ENCODE measurements at regions not wholly inside any gene's neighbourhood (a gene's known extent, or its start where the extent isn't known, plus 50 kb on each side); places are given as distances from the start of the nearest gene placed in this dataset.

DNA sequence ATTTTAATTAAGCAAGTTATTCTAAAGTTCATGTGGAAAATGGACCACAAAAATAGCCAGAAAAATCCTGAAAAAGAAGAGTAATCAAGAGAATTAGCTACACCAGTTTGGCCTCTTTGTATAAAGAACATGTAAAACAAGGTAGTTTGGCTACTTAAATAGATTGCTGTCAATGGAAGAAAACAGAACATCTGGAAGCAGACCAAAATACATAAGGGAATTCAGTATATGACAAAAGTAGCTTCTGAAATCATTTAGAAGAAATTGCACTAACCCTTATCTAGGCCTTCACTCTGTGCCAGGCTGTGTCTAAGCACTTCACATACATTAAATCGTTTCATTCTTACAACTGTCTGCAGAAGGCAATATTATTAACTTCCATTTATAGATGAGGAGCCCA lies 156.6 kb downstream of the PRDM6 start:
- no peaks in the 10 kb centered on the region for H3K9me3 ChIP-seq (ENCODE audit: low read length)
- H3K79me2 ChIP-seq (ENCODE audit: insufficient read depth, low read length), result no peaks in the 10 kb centered on the region
- no peak overlapping the region for H3K4me2 ChIP-seq (ENCODE audit: low read depth, low read length)
- H3K4me3 ChIP-seq (replicated peaks in 1 of 3; ENCODE audit: insufficient read depth in 1 of 3, low read depth in 2 of 3, low read length in 3 of 3), result no peak overlapping the region
- POLR2A ChIA-PET, result no interaction called here
- BruUV-seq (replicated peaks), result no TSS peak
- no peaks in the 10 kb centered on the region for H3K27me3 ChIP-seq (ENCODE audit: control insufficient read depth in 1 of 2, insufficient read depth in 2 of 2, low read length in 2 of 2)
- FAIRE-seq (no peak), DNase-seq (ENCODE audit: low spot score) (no peak), ATAC-seq (no peak)
- CTCF ChIA-PET (ENCODE audit: low intra/inter-chr PET ratio, low total read pairs), result no interaction called here
- H3K4me1 ChIP-seq (ENCODE audit: insufficient read depth, low read length), result no peaks in the 10 kb centered on the region
- 0% methylated on average over 1 of the region's 1 CpG for WGBS (ENCODE audit: low lambda C conversion rate)
- intact Hi-C loops (cut with micrococcal nuclease; ENCODE audit: unreplicated experiment) (no loop called here), in situ Hi-C loops (cut with HindIII; ENCODE audit: extremely low pct_ligation_motif_present, low pct_unique_long_range_greater_than_20kb) (no loop called here)
- H3K36me3 ChIP-seq (replicated peaks in 1 of 2; ENCODE audit: control insufficient read depth in 1 of 2, insufficient read depth in 2 of 2, low read length in 2 of 2), result no peaks in the 10 kb centered on the region
- H3K9ac ChIP-seq (ENCODE audit: insufficient read depth, low read depth, low read length), result no peak overlapping the region
- H4K20me1 ChIP-seq (ENCODE audit: insufficient read depth, low read length), result no peaks in the 10 kb centered on the region
- H3K27ac ChIP-seq (ENCODE audit: extremely low read length, insufficient read depth, low read length), result no peak overlapping the region
- no peak overlapping the region for H2AFZ ChIP-seq (ENCODE audit: low read length)
- no peak for TF ChIP-seq NR2F1 (CRISPR knock-in tag; IDR thresholded peaks at IDR 0.05)
- TF ChIP-seq, protein P1, sequence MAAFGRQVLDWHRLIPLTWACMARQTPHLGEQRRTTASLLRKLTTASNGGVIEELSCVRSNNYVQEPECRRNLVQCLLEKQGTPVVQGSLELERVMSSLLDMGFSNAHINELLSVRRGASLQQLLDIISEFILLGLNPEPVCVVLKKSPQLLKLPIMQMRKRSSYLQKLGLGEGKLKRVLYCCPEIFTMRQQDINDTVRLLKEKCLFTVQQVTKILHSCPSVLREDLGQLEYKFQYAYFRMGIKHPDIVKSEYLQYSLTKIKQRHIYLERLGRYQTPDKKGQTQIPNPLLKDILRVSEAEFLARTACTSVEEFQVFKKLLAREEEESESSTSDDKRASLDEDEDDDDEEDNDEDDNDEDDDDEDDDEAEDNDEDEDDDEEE (CRISPR knock-in tag; IDR thresholded peaks at IDR 0.05), result no peak
- TF ChIP-seq, protein P2, sequence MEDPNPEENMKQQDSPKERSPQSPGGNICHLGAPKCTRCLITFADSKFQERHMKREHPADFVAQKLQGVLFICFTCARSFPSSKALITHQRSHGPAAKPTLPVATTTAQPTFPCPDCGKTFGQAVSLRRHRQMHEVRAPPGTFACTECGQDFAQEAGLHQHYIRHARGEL (CRISPR knock-in tag; IDR thresholded peaks at IDR 0.05), result no peak
- TF ChIP-seq, protein P3, sequence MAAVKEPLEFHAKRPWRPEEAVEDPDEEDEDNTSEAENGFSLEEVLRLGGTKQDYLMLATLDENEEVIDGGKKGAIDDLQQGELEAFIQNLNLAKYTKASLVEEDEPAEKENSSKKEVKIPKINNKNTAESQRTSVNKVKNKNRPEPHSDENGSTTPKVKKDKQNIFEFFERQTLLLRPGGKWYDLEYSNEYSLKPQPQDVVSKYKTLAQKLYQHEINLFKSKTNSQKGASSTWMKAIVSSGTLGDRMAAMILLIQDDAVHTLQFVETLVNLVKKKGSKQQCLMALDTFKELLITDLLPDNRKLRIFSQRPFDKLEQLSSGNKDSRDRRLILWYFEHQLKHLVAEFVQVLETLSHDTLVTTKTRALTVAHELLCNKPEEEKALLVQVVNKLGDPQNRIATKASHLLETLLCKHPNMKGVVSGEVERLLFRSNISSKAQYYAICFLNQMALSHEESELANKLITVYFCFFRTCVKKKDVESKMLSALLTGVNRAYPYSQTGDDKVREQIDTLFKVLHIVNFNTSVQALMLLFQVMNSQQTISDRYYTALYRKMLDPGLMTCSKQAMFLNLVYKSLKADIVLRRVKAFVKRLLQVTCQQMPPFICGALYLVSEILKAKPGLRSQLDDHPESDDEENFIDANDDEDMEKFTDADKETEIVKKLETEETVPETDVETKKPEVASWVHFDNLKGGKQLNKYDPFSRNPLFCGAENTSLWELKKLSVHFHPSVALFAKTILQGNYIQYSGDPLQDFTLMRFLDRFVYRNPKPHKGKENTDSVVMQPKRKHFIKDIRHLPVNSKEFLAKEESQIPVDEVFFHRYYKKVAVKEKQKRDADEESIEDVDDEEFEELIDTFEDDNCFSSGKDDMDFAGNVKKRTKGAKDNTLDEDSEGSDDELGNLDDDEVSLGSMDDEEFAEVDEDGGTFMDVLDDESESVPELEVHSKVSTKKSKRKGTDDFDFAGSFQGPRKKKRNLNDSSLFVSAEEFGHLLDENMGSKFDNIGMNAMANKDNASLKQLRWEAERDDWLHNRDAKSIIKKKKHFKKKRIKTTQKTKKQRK (IDR thresholded peaks at IDR 0.05; ENCODE audit: low read length), result no peak
- no peak for TF ChIP-seq ZNF232 (CRISPR knock-in tag; IDR thresholded peaks at IDR 0.05; ENCODE audit: borderline replicate concordance)
- TF ChIP-seq HNF4A (CRISPR knock-in tag; IDR thresholded peaks at IDR 0.05), result no peak
- TF ChIP-seq, protein P4, sequence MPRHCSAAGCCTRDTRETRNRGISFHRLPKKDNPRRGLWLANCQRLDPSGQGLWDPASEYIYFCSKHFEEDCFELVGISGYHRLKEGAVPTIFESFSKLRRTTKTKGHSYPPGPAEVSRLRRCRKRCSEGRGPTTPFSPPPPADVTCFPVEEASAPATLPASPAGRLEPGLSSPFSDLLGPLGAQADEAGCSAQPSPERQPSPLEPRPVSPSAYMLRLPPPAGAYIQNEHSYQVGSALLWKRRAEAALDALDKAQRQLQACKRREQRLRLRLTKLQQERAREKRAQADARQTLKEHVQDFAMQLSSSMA (CRISPR knock-in tag; IDR thresholded peaks at IDR 0.05), result no peak
- no peak for TF ChIP-seq HDAC1 (CRISPR knock-in tag; IDR thresholded peaks at IDR 0.05)
- TF ChIP-seq PAF1 (CRISPR knock-in tag; IDR thresholded peaks at IDR 0.05), result no peak
- no peak for TF ChIP-seq ASH2L (IDR thresholded peaks at IDR 0.05; ENCODE audit: insufficient read length, low read depth, low read length)
- no peak for TF ChIP-seq ZFP37 (CRISPR knock-in tag; IDR thresholded peaks at IDR 0.05; ENCODE audit: borderline replicate concordance)
- no peak for TF ChIP-seq HOXA3 (CRISPR knock-in tag; IDR thresholded peaks at IDR 0.05)
- TF ChIP-seq, protein P5, sequence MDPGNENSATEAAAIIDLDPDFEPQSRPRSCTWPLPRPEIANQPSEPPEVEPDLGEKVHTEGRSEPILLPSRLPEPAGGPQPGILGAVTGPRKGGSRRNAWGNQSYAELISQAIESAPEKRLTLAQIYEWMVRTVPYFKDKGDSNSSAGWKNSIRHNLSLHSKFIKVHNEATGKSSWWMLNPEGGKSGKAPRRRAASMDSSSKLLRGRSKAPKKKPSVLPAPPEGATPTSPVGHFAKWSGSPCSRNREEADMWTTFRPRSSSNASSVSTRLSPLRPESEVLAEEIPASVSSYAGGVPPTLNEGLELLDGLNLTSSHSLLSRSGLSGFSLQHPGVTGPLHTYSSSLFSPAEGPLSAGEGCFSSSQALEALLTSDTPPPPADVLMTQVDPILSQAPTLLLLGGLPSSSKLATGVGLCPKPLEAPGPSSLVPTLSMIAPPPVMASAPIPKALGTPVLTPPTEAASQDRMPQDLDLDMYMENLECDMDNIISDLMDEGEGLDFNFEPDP (CRISPR knock-in tag; conservative IDR thresholded peaks at IDR 0.05), result no peak
- TF ChIP-seq, protein P6, sequence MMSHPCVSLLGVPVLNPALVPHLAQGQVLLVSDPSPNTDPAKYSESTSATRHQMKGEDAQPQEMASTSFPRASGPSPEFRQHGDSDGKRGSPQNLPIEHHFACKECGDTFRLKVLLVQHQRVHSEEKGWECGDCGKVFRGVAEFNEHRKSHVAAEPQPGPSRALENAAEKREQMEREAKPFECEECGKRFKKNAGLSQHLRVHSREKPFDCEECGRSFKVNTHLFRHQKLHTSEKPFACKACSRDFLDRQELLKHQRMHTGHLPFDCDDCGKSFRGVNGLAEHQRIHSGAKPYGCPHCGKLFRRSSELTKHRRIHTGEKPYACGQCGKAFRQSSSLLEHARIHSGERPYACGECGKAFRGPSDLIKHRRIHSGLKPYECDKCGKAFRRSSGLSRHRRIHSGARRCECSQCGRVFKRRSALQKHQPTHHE (CRISPR knock-in tag; IDR thresholded peaks at IDR 0.05; ENCODE audit: borderline replicate concordance), result no peak
- no peak for TF ChIP-seq ZSCAN25 (CRISPR knock-in tag; IDR thresholded peaks at IDR 0.05)
- no peak for TF ChIP-seq MEIS1 (CRISPR knock-in tag; IDR thresholded peaks at IDR 0.05; ENCODE audit: borderline replicate concordance)
- TF ChIP-seq HIVEP1 (CRISPR knock-in tag; IDR thresholded peaks at IDR 0.05), result no peak
